ENCODE measurements at regions not wholly inside any gene's neighbourhood (a gene's known extent, or its start where the extent isn't known, plus 50 kb on each side); places are given as distances from the start of the nearest gene placed in this dataset.

GRCh38 chr4:144402176-144402575 lies 243.8 kb upstream of the HHIP start:
- Histone ChIP-seq H3K4me2 (no peak overlapping the region), H3K27me3 (ENCODE audit: insufficient read depth, low read depth) (no peaks in the 10 kb centered on the region), H3K36me3 (ENCODE audit: insufficient read depth) (no peaks in the 10 kb centered on the region), H3K4me1 (ENCODE audit: low read depth, poor library complexity, severe bottlenecking) (peaks cover 13% of the 10 kb centered on the region), H2AFZ (ENCODE audit: low read depth) (no peak overlapping the region), H3K79me2 (ENCODE audit: insufficient read depth, low read depth) (no peaks in the 10 kb centered on the region), H3K9ac (no peak overlapping the region), H4K20me1 (ENCODE audit: insufficient read depth) (no peaks in the 10 kb centered on the region), H3K4me3 (IDR thresholded peaks at IDR 0.05; ENCODE audit: insufficient read depth, low read depth, low read length) (no peak overlapping the region), H3K27ac (no peak overlapping the region)
- TF ChIP-seq CTCF (conservative IDR thresholded peaks at IDR 0.05; ENCODE audit: low read depth, low read length) = no peak

- Histone ChIP-seq H3K27me3 (ENCODE audit: insufficient read depth, low read depth) (no peaks in the 10 kb centered on the region), H3K4me1 (ENCODE audit: low read depth, poor library complexity, severe bottlenecking) (peaks cover 13% of the 10 kb centered on the region), H3K36me3 (ENCODE audit: insufficient read depth) (no peaks in the 10 kb centered on the region), H4K20me1 (ENCODE audit: insufficient read depth) (no peaks in the 10 kb centered on the region), H3K4me2 (no peak overlapping the region), H3K79me2 (ENCODE audit: insufficient read depth, low read depth) (no peaks in the 10 kb centered on the region), H2AFZ (ENCODE audit: low read depth) (no peak overlapping the region), H3K9ac (no peak overlapping the region), H3K4me3 (IDR thresholded peaks at IDR 0.05; ENCODE audit: insufficient read depth, low read depth, low read length) (no peak overlapping the region), H3K27ac (no peak overlapping the region)
- no peak for TF ChIP-seq CTCF (conservative IDR thresholded peaks at IDR 0.05; ENCODE audit: low read depth, low read length)
Measured at GRCh38 chr4:144402999-144403398, 243.0 kb upstream of the HHIP start.

GRCh38 chr4:144403893-144404292 lies 242.1 kb upstream of the HHIP start:
- no peak overlapping the region for H3K9ac ChIP-seq
- H4K20me1 ChIP-seq (ENCODE audit: insufficient read depth) = no peaks in the 10 kb centered on the region
- H3K4me1 ChIP-seq (ENCODE audit: low read depth, poor library complexity, severe bottlenecking) = peaks cover 13% of the 10 kb centered on the region
- H3K27ac ChIP-seq = no peak overlapping the region
- H3K36me3 ChIP-seq (ENCODE audit: insufficient read depth) = no peaks in the 10 kb centered on the region
- H3K4me3 ChIP-seq (IDR thresholded peaks at IDR 0.05; ENCODE audit: insufficient read depth, low read depth, low read length) = no peak overlapping the region
- no peaks in the 10 kb centered on the region for H3K79me2 ChIP-seq (ENCODE audit: insufficient read depth, low read depth)
- no peak overlapping the region for H2AFZ ChIP-seq (ENCODE audit: low read depth)
- no peak for TF ChIP-seq CTCF (conservative IDR thresholded peaks at IDR 0.05; ENCODE audit: low read depth, low read length)
- no peaks in the 10 kb centered on the region for H3K27me3 ChIP-seq (ENCODE audit: insufficient read depth, low read depth)
- no peak overlapping the region for H3K4me2 ChIP-seq

GRCh38 chr4:144409525-144409924 lies 236.4 kb upstream of the HHIP start:
- no peak overlapping the region for H3K27ac ChIP-seq
- H3K4me1 ChIP-seq (ENCODE audit: low read depth, poor library complexity, severe bottlenecking) = peaks cover 11% of the 10 kb centered on the region
- no peaks in the 10 kb centered on the region for H3K79me2 ChIP-seq (ENCODE audit: insufficient read depth, low read depth)
- no peaks in the 10 kb centered on the region for H4K20me1 ChIP-seq (ENCODE audit: insufficient read depth)
- no peaks in the 10 kb centered on the region for H3K27me3 ChIP-seq (ENCODE audit: insufficient read depth, low read depth)
- H3K4me3 ChIP-seq (IDR thresholded peaks at IDR 0.05; ENCODE audit: insufficient read depth, low read depth, low read length) = no peak overlapping the region
- H3K4me2 ChIP-seq = no peak overlapping the region
- H2AFZ ChIP-seq (ENCODE audit: low read depth) = no peak overlapping the region
- H3K9ac ChIP-seq = no peak overlapping the region
- no peak for TF ChIP-seq CTCF (conservative IDR thresholded peaks at IDR 0.05; ENCODE audit: low read depth, low read length)
- no peaks in the 10 kb centered on the region for H3K36me3 ChIP-seq (ENCODE audit: insufficient read depth)
